NCI-H82 treated with DMSO at 0.1 percent for 48 hours (cell line): ENCODE measurements at regions not wholly inside any gene's neighbourhood (a gene's known extent, or its start where the extent isn't known, plus 50 kb on each side); places are given as distances from the start of the nearest gene placed in this dataset.

Experiments used
- DNase-seq: peaks from one replicate; lab custom pipeline; 2025; ENCODE audit not compliant: unreplicated experiment; lab: John Stamatoyannopoulos, UW

DNA sequence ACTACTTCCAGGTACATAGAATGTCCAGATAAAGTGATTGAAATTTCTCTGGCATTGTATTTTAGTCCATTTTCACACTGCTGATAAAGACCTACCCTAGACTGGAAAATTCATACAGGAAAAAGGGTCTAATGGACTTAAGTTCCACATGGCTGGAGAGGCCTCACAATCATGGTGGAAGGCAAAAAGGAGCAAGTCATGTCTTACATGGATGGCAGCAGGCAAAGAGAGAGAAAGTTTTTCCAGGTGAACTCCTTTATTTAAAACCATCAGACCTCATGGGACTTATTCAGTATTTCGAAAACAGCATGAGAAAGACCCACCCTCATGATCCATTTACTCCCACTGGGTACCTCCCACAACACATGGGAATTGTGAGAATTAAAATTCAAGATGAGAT is 1359.7 kb upstream of the RAG2 start:
- no peak for DNase-seq

DNA sequence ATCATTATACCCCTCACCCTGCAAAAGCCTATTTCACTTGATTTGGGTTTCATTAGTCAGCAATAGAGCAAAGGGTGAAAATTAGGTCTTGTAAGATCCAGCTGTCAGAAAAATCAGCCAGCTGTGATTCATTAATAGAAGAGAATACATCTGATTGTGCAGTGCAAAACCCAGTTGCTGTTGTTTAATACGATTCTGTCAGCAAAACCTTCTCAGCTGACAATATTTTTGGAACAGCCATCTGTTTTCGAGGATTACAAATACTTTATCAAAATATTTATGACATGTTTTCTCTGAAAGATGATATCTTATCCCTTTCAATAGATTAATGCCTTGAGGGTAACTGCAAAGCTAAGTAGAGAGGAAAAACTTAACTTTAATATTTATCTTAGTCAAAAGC is 1354.0 kb upstream of the RAG2 start:
- DNase-seq, result no peak

DNA sequence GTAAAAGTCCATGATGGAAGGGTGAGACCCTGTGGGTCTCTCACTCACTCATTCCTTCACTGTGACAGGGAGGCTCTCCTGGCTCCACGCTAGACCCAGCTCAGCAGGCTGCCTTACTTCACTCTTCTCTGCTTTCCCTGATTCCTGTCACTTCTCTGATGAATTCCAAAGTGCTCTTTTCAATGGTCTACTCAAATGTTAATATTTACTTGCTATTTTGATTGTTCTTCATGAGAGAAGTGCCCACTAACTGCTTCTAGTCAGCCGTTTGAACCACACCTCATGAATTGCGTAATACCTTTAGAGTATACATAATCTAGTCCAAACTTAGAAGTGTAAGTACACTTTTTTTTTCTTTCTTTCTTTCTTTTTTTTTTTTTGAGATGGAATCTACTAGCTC is 1350.2 kb upstream of the RAG2 start:
- DNase-seq, result no peak

DNA sequence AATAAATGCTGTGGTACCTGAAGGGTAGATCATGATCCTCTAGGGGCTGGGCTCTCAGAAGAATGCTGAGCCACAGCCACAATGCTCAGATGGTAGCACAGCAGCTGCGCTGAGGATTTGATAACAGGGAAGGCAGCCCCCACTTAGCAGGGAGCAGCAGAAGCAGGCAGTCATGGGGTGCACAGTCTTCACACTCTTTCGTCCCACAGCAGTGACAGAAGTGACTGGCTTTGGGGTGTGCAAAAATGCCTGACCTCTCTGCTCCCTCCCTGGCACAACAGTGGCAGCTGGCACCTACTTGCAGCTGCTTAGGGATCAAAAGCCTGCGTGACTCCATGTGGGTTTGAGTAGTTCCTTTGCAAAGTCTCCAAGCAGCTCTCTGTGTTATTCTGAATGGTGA is 1349.8 kb upstream of the RAG2 start:
- no peak for DNase-seq

DNA sequence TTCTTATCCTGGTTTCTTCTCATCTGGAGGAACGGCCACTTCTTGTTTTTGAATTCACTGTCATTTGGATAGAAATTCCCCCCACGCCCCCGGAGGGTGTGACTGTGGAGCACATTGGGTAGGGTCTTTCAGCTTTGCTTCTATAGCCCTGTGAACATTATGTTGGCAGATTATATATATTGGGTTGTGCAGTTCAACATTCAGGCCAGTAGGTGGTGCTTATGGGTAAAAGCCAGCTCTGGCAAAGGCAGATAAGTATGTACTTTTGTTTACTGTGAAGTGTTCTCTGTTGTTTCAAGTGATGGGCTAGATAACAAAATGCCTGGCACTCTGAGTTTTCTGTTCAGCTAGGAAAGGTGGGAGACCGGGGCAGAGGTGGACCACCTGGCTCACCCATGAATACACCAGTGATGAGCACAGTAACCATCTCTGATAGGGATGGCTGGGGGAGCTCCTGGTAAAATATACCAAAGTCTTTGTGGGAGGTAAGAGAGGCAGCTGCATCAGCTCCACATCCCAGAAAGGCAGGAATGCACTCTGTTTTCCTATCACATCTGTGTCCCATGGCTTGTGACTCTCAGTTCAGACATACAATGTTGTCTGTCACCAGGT is 1348.2 kb upstream of the RAG2 start:
- no peak for DNase-seq

GRCh38 chr11:37942081-37942480 is 1344.0 kb upstream of the RAG2 start:
- no peak for DNase-seq

- no peak for DNase-seq
These were observed 1331.1 kb upstream of the RAG2 start for GRCh38 chr11:37929100-37929653.

DNA sequence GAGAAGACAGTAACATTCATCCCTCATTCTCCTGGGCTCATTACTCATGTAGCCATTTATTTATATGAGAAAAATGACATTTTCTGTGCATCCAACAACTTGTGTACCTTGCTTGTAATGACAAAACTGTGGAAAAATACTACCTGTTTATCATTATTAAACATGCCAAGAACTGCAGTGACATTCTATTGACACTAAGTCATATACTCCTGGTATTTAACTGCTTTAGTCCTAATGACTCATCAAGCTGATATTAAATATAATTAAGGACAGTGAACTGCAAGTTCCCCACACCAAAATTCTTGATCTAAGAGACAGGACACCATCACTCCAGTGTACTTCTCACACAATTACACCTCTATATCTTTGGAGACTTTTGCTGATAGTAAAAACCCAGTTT is 1328.7 kb upstream of the RAG2 start:
- DNase-seq, result no peak

GRCh38 chr11:37916331-37916730 is 1318.3 kb upstream of the RAG2 start:
- no peak for DNase-seq

DNA sequence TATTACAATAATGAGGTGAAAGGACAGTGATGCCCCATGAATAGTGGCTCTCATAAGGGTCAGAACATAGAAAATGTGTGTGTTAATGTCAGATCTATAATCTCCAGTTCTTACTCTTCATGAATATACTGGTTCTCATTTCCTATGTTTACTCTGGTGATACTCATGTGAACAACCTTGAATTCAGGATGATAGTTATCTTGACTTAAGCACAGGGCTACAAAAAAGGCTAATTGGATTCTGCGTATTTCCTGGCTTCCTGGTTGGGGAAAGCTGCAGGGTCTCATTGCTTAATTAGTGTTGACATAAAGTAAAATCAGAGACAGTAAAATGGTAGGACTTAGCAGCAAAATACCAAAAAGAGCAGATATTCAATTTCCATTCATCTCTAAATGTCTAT is 1316.8 kb upstream of the RAG2 start:
- DNase-seq, result no peak

DNA sequence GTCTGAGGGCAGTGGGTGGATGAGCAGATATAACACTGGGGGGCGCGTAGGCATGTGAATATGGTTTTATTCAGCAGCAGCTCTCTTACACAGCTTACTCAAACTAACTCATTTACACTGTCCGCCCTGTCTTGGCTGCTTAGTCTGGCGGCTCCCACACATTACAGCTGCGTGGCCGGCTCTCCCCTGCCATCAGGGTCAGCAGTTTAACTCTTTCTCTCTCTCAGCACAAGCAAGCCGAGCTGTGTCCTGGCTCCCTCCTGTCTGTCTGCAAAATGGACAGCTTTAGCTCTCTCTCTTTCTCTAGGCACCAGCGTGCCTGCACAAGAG is 1310.1 kb upstream of the RAG2 start:
- DNase-seq, result no peak

- DNase-seq, result no peak
These were observed 1309.6 kb upstream of the RAG2 start for GRCh38 chr11:37907436-37908218.

GRCh38 chr11:37905707-37906417 is 1307.8 kb upstream of the RAG2 start:
- DNase-seq, result no peak

- no peak for DNase-seq
These were observed 1298.0 kb upstream of the RAG2 start for GRCh38 chr11:37896016-37896415.

DNA sequence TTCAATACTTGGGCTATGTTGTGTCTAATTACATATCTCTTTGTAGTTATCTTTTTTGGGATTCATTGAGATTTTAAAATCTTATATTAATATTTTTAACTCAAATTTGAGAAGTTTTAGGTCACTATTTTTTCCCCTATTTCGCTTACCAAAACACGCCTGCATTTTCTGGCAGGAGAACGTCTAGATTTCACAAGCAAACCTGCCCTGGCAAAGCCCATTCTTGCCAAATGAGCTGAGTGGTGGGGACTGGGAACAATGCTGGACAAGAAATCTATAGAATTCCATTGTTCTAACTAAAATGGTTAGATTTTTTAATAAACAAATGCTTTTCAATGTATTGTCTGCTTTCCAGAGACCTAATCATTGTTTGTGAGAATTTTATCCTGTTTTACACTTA is 1283.7 kb upstream of the RAG2 start:
- no peak for DNase-seq

- peak; percentile 40 for DNase-seq
These were observed 1263.6 kb upstream of the RAG2 start for GRCh38 chr11:37861671-37862070.

- DNase-seq, result peak; percentile 10
These were observed 1260.9 kb upstream of the RAG2 start for GRCh38 chr11:37858806-37859537.

DNA sequence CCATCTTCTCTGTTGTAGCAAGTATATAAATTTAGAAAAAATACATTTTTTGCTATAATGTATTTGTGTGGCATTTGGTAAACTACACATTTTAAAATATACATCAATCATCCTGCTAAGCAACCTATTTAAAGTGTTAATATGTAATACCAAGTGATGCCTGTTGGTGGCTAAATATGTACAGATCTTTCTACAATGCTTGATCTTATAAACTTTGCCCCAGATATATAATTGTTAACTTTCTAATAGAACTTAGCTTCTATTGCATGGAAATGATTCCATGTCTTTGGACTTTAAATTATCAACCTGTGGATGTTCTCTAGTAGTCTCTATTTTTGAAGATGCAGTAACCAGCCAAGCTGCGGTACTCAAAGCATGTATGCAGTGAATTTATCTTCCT is 1260.4 kb upstream of the RAG2 start:
- DNase-seq, result no peak

GRCh38 chr11:37857726-37858125 is 1259.7 kb upstream of the RAG2 start:
- no peak for DNase-seq

GRCh38 chr11:37849706-37850105 is 1251.7 kb upstream of the RAG2 start:
- no peak for DNase-seq

DNA sequence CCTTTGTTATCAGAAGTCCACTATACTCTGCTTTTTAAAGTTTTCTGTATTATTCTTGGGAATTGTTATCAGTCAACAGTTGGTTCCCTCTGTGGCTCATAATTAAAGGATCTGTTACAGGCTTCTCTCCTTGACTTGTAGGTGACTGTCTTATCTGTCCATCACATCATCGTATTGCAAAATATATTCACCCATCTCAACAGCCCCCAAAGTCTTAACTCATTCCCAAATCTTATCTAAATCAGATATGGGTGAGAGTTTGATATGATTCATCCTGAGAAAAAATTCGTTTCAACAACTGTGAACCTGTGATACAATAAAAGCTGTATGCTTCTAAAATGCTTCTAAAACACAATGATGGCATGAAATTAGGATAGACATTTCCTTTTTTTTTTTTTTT is 1245.6 kb upstream of the RAG2 start:
- no peak for DNase-seq
